A673 (cell line): ENCODE measurements at regions not wholly inside any gene's neighbourhood (a gene's known extent, or its start where the extent isn't known, plus 50 kb on each side); places are given as distances from the start of the nearest gene placed in this dataset.

Source experiments
- CTCF ChIP-seq: fragments of 300-800, 200-600 bp; sonication (generic); conservative IDR thresholded peaks from 2 replicates; pipeline ENCODE4 v1.5.1; 2017; ENCODE audit warnings: low read depth, mild to moderate bottlenecking, antibody characterized with exemption, low read length, moderate library complexity, mixed read lengths
- EZH2 ChIP-seq: fragments of 200-600 bp; sonication (generic); IDR thresholded peaks from 2 replicates; pipeline ENCODE4 v1.6.1; 2017; ENCODE audit warnings: borderline replicate concordance, low read depth, mild to moderate bottlenecking, mixed read lengths, antibody characterized with exemption, low read length; ENCODE audit not compliant: poor library complexity, severe bottlenecking

GRCh38 chr5:24365406-24365805, 279.4 kb downstream of the CDH10 start:
- TF ChIP-seq CTCF (no peak), EZH2 (no peak)
